ENCODE measurements at regions not wholly inside any gene's neighbourhood (a gene's known extent, or its start where the extent isn't known, plus 50 kb on each side); places are given as distances from the start of the nearest gene placed in this dataset.

GRCh38 chr9:135000647-135001245 lies 83.0 kb upstream of the FCN1 start:
- peaks cover 46% of the 10 kb centered on the region for H3K9me3 Mint-ChIP-seq

GRCh38 chr9:135001526-135001925 lies 83.8 kb upstream of the FCN1 start:
- TF ChIP-seq CTCF (IDR thresholded peaks at IDR 0.05; ENCODE audit: unreplicated experiment) = no peak
- DNase-seq (ENCODE audit: low spot score in 2 of 2, unreplicated experiment in 2 of 2) = no peak
- Mint-ChIP-seq H3K27ac (no peak overlapping the region), H3K27me3 (ENCODE audit: low read depth) (peaks cover 1% of the 10 kb centered on the region), H3K4me3 (no peak overlapping the region), H3K36me3 (no peaks in the 10 kb centered on the region), H3K9me3 (peaks cover 46% of the 10 kb centered on the region), H3K4me1 (no peaks in the 10 kb centered on the region)

More at GRCh38 chr9:135000647-135001245, 83.0 kb upstream of the FCN1 start:
- Mint-ChIP-seq H3K4me3 (no peak overlapping the region), H3K4me1 (no peaks in the 10 kb centered on the region), H3K36me3 (no peaks in the 10 kb centered on the region), H3K27me3 (ENCODE audit: low read depth) (peaks cover 1% of the 10 kb centered on the region), H3K27ac (no peak overlapping the region)
- no peak for DNase-seq (ENCODE audit: low spot score in 2 of 2, unreplicated experiment in 2 of 2)
- no peak for TF ChIP-seq CTCF (IDR thresholded peaks at IDR 0.05; ENCODE audit: unreplicated experiment)

GRCh38 chr9:135002336-135002735 lies 84.6 kb upstream of the FCN1 start:
- DNase-seq (ENCODE audit: low spot score in 2 of 2, unreplicated experiment in 2 of 2) = no peak
- H3K4me1 Mint-ChIP-seq = no peaks in the 10 kb centered on the region
- H3K27ac Mint-ChIP-seq = no peak overlapping the region
- no peaks in the 10 kb centered on the region for H3K36me3 Mint-ChIP-seq
- H3K27me3 Mint-ChIP-seq (ENCODE audit: low read depth) = no peaks in the 10 kb centered on the region
- no peak overlapping the region for H3K4me3 Mint-ChIP-seq
- TF ChIP-seq CTCF (IDR thresholded peaks at IDR 0.05; ENCODE audit: unreplicated experiment) = no peak
- peaks cover 46% of the 10 kb centered on the region for H3K9me3 Mint-ChIP-seq

- no peak for DNase-seq (ENCODE audit: low spot score in 2 of 2, unreplicated experiment in 2 of 2)
- TF ChIP-seq CTCF (IDR thresholded peaks at IDR 0.05; ENCODE audit: unreplicated experiment) = no peak
- no peaks in the 10 kb centered on the region for H3K27me3 Mint-ChIP-seq (ENCODE audit: low read depth)
- H3K4me3 Mint-ChIP-seq = no peak overlapping the region
- no peaks in the 10 kb centered on the region for H3K36me3 Mint-ChIP-seq
- H3K4me1 Mint-ChIP-seq = no peaks in the 10 kb centered on the region
- H3K9me3 Mint-ChIP-seq = peaks cover 43% of the 10 kb centered on the region
- H3K27ac Mint-ChIP-seq = no peak overlapping the region
Measured at GRCh38 chr9:135002802-135003201, 84.7 kb upstream of the OLFM1 start.

GRCh38 chr9:135004772-135005171 lies 82.7 kb upstream of the OLFM1 start:
- Mint-ChIP-seq H3K27ac (no peak overlapping the region), H3K4me3 (no peak overlapping the region), H3K36me3 (no peaks in the 10 kb centered on the region), H3K27me3 (ENCODE audit: low read depth) (no peaks in the 10 kb centered on the region), H3K4me1 (no peaks in the 10 kb centered on the region), H3K9me3 (peaks cover 27% of the 10 kb centered on the region)
- DNase-seq (ENCODE audit: low spot score in 2 of 2, unreplicated experiment in 2 of 2) = no peak
- TF ChIP-seq CTCF (IDR thresholded peaks at IDR 0.05; ENCODE audit: unreplicated experiment) = no peak

Data from mesothelial cell of epicardium (in vitro differentiated cells).